ENCODE measurements at regions not wholly inside any gene's neighbourhood (a gene's known extent, or its start where the extent isn't known, plus 50 kb on each side); places are given as distances from the start of the nearest gene placed in this dataset.

DNA sequence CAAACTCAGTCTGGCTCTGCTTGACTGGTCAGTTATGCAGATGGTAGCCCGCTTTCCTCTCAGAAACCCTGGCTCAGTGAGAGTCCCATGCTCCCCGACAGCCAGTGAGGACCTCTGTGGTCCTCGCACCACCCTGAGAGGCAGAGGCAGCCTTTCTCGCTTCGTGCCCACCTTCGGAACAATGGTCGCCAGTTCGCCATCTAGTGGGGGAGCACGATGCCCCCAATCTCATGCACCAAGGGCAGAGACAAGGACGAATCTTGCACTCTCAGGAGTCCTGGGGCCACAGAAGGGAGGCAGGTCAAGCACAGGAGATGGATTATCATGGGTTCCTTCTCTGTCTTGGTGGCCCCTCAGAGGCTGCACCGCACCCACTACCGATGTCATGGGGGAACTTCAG is 75.2 kb downstream of the RHCG start:
- DNase-seq (ENCODE audit: low spot score) = no peak

DNA sequence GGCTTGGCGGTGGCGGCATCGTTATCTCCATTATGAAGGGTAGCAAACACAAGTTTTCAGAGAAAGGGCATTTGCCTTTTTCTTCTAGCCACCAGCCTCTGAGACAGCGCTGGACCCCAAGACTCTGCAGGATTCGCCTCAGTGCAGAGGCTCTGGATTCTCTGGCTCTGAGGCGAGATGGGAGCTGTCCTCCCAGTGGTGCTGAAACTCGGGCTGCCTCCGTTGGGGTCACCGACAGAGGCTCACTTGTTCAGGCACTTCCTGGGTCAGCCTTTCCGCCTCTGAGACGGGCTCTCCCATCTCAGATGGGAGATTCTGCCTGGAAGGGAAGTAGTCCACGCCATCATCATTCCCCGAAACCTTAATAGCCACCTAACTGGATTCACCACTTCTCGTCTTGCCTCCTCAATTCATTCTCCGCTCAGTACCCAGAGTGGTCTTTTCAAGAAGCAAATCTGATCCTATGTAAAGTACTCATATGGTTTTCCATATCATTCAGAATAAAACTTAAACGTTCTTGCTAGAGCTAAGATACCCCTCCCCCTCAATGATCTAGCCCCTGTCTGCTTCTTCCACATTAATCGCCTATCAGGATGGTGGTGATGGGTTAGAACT is 76.9 kb downstream of the RHCG start:
- peak; percentile 39 for DNase-seq (ENCODE audit: low spot score)

DNA sequence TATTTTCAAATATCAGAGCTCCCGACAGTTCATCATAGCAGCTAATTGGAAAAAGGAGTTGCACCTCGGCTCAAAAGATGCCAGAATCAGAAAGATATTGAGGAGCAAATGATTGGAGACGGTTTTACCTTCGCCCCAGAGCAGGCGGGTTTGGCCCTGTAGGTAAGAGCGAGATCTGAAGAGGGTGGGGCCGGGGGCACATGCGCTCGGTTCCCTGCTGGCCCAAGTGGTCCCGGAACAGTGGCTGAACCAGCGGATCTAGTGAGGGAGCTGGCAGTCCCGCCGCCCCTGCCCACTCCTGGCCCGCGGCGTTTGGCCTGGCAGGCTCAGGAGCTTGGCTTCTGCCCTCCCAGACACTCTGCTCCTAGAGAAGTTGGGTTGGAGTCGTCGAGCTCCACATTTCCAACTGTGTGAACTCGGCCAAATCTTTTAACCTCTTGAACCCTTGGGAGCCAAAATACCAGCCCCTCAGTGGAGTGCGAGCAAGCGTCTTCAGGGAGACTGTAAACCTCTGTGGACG is 79.1 kb downstream of the RHCG start:
- DNase-seq (ENCODE audit: low spot score) = no peak

DNA sequence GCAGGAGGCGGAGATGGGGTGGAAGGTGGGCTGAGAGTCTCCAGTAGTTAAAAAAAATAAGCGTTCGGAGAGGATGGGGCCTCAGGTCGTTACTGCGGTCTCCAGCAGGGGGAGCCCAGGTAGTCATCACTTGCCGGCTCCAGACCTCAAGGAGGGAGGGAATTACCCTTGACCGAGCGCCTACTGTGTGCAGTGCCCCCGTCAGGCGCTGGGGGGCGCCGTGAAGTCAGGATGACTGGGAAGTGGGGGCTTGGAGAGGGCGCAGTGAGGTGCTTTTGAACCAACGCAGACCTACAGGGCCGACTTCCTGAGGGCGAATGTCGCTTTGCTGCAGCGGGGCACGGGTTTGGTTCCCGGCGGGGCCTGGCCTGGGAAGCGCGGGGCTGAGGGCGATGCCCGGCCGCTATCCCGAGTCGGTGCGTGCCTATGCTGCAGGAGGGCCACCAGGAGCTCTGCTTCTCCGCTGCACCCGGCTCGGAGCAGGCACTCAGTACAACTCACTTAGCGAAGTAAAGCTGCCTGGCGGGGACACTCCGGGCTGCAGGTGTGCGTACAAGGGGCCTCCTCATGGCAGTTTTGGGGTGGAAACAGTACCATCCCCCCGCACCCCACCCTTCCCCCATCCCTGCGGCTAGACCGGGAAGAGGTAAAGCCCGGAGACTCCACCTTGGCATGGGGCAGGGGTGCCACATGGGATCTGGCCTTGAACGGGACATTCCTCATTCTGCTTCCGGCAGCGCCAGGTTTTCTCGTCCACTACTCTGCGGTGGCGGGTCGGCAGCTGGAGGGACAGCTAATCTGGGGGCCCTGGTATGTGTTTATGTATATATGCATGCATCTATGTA is 79.8 kb downstream of the RHCG start:
- DNase-seq (ENCODE audit: low spot score) = peak; percentile 79

DNA sequence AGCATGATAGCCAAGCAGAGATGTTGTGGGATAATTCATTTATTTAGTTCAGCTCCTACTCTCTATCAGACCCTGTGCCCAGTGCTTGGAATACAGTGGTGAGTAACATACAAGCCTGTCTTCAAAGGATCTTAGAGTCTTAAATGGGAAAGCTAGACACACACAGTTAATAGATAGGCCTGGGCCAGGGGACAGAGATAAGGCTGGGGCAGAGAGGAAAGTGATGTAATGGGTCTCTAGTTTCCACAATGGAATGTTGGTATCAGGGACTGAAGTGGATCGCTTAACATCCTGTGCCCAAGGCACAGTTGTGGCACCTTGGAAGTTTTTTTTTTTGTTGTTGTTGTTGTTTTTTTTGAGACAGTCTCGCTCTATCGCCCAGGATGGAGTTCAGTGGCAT is 79.9 kb upstream of the POLG start:
- no peak for DNase-seq (ENCODE audit: low spot score)

DNA sequence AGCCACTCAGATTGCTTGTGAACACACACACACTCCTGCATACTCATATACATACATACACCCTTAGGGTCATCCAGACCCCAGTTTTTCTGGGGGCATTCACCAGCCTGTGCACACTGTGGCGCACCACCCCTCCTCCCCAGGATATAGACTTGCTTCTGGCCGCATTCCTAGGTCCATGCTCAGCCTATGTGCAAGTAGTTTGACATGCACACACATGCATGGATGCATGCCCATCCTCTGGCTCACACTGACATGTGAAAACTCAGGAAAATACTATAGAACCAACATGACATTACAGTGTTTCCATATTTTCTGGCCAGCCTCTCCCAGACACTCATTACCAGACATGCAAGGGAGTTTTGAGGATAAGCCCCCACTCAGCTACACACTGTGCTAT is 79.3 kb upstream of the POLG start:
- DNase-seq (ENCODE audit: low spot score) = no peak

DNA sequence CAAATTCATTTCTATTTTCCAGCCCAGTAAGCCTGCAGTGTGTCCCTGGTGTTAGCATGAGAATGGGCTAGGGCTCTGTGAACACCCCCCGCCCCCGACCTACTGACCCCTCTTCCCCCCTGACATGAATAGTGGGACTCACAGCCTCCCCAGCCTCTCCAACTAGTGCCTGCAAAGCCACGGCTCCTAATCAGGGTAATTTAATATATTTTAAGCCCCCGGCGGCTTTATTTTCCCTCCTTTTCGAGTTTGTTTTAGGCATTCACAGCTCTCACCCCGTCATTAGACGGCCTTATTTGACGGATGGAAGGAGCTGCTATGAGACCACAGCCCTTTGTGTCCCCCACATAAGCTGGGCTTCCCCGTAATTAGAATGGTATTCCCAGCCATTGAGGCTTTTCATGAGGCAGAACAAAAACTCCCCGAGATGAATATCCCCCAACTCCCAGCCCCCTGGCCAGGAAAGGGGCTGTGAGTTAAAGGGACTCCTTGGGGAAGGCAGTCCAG is 78.3 kb upstream of the POLG start:
- DNase-seq (ENCODE audit: low spot score) = no peak

DNA sequence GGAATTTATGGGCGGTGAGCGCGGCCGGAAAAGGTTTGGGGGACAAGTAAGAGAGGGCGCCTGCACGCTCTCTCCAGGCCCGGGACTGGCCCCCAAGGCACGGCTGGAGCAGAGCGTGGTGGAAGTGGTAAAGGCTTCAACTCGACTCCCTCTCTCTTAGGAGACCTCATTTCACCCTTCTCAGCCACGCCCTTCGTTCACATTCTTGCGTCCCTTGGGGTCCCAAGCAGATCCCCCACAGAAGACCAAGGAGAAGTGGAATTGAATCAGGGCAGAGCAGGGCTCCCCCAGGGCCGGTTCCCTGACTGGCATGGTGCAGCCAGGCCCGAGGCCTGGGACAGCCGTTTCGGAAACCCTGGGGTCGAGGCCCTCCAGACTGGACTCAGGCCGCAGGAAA is 75.4 kb upstream of the POLG start:
- DNase-seq (ENCODE audit: low spot score) = no peak

DNA sequence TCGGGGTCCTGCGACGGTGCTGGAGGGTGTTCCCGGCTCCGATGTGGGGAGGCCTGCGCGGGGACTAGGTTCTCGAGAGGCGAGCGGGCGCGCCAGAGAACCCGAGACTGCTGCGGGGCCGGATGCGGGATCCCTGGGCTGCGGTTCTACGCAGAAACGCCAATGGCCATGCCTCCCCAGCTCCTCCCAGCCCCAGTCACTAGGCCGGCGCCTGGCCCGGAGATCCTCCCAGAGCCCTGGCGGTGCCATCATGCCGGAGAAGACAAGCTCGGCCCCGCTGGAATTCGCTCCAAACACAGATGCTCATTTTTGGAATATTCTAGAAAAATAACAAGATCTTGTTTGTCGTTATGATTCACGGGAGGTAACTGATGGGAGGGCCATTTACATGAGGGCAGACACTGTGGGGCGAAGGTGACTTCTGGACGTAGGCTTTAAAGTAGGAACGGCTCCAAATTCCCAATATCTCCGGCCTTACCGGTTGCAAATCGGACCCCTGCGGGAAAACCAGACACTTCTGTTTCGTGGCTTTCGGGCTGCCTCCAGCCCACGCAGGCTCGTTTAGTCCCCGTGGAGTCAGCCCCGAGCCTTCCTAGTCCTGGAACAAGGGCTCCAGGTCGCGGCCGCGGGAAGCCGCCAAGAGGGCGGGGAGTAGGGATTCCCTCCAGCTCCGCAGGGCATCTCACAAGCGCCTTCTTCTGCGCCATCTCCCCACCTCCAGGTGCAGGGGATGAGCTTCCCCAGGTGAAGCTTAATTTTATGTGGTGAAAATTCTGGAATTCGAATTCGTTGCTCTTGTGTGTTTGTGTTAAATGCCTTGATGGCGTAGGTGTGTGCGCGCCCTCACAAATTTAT is 74.8 kb upstream of the POLG start:
- no peak for DNase-seq (ENCODE audit: low spot score)

DNA sequence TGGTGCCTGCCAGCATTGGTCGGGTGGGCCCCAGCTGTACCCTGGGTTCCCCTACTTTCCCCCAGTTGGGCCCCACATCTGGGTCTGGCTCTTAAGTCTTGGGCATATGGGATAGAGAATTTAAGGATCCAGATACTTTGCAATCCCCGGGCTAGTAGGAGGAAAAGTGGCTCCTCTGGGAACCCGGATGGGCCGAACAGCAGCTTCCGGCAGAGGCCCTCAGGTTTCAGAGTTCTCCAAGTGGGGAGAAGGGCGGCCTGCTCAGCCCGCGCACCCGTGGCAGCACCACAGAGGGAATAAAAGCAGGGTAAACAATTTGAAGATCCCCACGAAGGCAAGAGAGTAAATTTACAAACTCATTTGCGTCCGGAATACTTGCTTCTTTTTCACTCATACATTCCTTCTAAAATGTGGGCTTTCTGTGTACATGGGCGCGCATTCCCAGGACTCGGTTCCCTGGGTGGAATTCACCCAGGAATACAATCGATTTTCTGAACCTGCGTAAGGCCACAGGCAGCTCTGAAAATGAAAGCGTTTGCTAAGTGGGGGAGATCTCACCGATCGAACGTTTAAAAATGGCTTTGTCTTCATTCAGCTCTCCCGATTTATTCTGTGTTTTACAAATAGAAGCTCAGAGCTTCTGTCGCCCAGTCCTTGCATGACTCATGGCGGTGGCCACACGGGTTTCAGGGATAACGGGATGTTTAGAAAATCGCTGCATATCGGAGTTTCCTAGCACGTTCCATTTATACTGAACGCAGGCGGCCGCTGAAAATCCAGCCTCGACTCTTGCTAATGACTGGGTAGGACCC is 74.0 kb upstream of the POLG start:
- DNase-seq (ENCODE audit: low spot score) = peak; percentile 19

DNA sequence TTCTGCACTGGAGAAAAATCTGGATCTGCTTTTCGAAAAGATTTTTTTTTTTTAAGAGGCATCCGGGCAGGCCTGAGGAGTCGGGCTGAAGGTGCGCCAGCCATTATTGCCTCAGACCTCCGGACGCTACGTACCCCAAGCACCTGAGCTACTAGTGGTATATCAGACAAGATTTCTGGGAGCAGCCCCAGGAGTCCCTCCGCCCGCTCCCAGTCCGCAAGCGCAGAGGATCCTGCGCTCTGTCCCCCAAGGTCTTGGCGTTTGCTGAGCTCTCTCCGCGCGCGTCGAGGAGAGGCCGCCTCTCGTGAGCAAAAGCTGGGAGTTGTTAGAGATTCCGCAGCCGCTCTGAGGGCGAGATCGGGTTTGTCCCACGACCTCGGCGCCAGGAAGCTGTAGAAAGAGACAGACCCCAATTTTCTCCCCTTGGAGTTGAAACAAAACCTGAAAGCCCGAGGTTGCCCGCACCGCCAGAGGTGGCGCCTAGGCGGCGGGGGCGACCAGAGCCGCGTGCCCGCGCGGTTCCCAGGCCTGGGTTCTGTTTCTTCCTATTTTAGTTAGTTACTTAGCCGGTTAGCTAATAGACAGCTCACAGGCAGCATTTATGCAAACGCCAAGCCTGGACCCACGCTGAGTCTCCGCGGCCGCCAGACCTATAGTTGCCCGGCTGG is 72.5 kb upstream of the POLG start:
- no peak for DNase-seq (ENCODE audit: low spot score)

DNA sequence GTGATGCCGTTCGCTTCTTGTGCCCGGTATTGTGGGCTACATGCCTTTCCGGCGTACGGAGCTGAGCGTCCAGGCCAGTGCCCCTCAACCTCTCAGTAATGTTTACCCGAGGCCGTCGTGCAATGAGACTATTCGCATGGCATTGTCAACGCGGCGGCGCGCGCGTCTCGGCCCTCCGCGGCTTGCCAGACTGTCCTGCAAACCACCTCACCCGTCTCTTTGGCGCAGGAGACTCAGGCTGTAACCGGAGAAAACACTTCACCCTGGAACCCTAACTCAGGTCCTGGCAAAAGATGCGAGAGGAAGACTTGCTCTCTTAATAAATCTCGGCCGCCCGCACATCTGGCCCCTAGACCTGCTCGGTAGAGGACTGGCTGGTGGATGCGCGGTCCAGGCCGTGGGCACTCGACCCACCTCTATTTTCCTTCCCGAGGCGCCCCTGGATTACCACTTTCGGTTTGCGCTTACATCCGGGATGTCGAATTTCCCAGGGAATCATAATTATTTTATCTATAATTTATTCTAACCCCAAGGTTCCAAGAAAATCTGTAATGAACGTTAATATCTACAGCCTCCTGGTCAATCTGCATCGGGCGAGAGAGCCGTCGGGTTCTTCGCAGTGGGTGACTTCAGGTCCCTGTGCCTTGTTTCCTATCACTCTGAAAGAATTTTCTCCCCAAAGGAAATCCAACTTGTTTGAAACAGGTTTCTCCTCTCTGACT is 71.8 kb upstream of the POLG start:
- no peak for DNase-seq (ENCODE audit: low spot score)

DNA sequence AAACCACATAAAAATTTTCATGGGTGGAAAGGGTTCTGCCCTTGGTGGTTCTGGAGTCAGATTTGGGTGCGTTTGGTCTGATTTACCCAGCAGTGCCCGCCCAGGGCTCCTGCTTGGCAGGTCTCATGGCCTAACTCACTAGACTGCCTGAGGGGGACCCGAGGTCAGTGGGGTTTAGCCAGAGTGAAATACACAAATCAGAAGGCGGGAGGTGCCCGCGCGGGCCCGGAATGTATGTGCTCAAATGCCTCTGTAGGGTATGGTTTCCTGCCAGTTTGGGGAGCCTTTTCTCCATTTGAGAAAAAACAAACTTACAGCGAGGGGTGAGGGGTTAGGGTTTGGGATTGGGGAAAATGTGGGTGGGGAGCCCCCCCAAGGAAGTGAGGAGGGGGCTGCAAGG is 70.9 kb upstream of the POLG start:
- DNase-seq (ENCODE audit: low spot score) = no peak

DNA sequence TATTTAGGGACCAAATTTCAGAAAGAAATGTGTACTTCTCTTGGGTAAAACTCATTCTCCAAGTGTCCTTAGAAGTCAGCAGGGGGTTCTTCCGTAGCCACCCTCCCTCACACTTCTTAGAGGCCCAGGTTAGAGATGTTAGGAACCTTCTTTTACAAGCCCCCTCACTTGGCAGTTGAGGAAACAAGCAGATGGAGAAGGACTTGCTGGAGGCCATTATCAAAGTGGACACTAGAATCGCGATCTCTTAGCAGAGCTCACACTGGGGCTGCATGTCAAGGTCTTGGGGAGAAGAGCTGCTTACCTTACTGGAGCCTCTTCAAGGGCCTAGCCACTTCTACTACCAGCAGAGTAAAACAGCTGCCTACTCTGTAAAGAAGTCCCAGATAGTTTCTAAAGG is 69.4 kb upstream of the POLG start:
- DNase-seq (ENCODE audit: low spot score) = no peak

DNA sequence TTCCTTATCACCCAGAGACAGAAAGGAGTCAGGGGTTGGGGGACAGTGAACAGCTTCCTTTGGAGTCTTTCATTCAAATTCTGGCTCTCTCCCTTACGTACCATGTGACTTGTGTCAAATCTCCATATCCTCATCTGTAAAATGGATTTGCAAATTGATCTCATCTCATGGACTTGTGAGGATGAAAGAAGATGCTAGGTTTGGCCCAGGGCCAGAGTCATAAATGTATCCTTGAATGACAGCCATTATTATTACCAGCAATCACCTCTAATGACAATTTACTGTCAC is 67.8 kb upstream of the POLG start:
- DNase-seq (ENCODE audit: low spot score) = no peak

DNA sequence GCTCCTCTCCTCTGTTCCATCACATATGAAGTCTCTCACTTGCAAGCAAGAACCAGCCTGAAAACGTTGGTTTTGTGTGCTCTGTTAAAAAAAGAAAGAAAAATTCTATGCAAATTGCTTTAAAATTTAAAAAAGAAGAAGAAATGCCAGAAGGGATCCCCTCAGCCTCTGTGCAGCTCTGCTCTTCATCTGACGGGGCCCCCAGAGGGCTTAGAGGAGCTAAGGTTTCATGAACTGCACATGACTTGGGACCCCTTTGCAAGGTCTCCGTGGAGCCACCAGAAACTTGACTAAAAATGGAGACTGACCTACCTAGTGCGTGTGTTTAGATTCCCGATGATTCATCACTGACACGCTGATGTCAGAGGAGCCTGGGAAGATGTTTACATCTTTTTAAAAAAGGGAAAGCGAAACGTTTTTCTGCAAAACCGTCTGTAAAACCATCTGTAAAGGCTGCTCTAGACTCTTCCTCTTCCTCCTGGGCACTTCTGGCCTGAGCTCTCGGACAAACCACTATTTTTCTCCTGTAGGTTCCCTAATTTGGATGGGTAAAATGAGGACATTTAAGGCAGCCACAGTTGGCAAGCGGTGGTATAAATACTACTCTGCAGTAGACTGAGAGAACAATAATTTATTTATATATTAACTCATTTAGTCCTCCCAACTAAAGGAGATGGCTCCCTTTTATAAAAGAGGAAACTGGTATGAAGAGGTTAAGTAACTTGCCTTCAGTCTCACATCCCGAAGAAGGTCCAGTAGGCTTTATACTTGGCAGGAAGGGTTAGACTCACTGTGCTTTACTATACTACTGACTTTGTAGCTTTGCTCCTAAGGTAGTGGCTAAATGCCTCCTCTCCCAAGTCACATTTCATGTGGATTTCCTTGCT is 67.2 kb upstream of the POLG start:
- DNase-seq (ENCODE audit: low spot score) = peak; percentile 22

DNA sequence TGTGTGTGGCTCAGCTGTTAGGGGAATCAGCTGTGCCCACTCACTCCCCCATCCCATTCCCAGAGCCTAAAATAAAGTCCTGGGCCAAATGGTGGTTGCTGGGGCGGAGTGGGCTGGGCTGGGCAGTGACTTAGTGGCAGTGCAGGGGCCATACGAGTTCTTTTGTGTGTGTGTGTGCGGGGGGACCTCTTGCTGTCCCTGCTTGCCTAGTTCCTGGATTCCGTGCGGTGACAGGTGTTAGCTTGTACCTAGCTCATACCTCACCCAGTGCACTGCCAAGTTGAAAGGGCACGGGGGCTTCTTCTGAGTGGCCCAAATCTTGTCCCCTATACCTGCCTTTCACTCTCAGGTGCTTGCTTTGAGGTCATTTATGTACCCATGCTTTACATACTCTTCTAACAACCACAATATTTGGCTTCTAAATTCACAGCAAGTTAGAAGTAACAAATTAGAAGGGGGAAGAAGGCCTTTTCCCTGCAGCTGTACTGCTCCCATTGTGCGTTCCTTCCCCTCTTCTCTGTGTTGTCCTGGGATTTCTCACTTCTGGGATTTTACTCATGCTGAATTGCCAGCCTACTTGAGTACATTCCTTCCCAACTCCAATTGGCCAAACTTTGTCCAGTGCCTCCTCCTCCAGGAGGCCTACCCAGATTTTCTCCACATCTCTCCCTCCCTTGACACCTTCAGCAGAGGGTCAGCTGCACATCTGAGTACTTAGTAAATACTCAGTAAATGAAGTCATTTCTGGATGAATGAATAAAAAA is 66.3 kb upstream of the POLG start:
- no peak for DNase-seq (ENCODE audit: low spot score)

DNA sequence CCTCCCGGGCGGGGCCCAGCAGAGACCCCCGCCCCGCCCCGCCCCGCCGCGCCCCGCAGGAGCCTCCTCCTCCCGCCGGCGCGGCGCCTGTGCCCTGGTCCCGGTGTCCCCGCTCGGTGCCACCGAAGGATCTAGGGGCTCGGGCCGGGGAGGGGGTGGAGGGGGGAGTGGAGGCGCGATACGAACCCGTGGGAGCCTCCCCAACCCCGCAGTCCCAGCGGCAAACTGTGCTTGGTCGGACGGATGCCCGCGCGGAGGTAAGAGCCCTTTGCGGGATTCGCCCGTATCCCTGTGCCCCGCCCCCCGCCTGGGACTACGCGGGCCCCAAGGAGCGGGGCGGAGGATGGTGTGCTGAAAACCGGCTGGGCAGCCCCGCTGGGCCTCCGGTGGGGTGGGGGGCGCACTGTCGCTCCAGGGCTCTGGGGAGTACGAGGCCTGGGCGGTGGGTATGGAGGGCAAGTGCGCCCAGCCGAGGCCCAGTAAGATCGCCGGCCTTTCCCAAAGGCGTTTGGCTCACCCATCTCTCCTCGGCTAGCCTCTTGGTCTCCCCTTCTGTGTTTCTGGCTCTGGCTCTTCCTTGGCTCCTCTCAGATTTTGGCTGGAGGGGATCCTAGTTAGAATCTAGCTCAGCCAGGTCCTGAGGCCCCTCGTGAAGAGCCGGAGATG is 65.6 kb upstream of the POLG start:
- DNase-seq (ENCODE audit: low spot score) = no peak

All from kidney tubule cell (primary cell).